Astrocyte (in vitro differentiated cells and primary cell): ENCODE measurements at regions not wholly inside any gene's neighbourhood (a gene's known extent, or its start where the extent isn't known, plus 50 kb on each side); places are given as distances from the start of the nearest gene placed in this dataset.

ENCODE experiments used
- DNase-seq: peaks from one replicate; pipeline ENCODE4 v3.0.0-alpha.2; 2010; ENCODE audit warnings: low read depth
- FAIRE-seq: peaks from 2 replicates; lab custom pipeline; 2011; peaks lifted over from hg19 to GRCh38; lab: Jason Lieb, UNC
- H2AFZ ChIP-seq: 2 replicates; pipeline ENCODE4 v1.6.0; 2012; ENCODE audit warnings: low read depth, low read length, inconsistent platforms
- H3K27ac ChIP-seq: 2 replicates; pipeline ENCODE4 v1.5.1; 2011; ENCODE audit warnings: low read depth, low read length, inconsistent platforms
- H3K27me3 ChIP-seq: 2 replicates; pipeline ENCODE4 v1.6.0; 2011; ENCODE audit warnings: low read length, inconsistent platforms; ENCODE audit not compliant: insufficient read depth
- H3K36me3 ChIP-seq: 2 replicates; pipeline ENCODE4 v1.5.1; 2011; ENCODE audit warnings: low read length, inconsistent platforms; ENCODE audit not compliant: insufficient read depth
- H3K4me1 ChIP-seq: 2 replicates; pipeline ENCODE4 v1.5.1; 2011; ENCODE audit warnings: low read length, inconsistent platforms; ENCODE audit not compliant: insufficient read depth
- H3K4me2 ChIP-seq: 2 replicates; pipeline ENCODE4 v1.6.0; 2012; ENCODE audit warnings: low read length, inconsistent platforms
- H3K4me3 ChIP-seq: 2 replicates; pipeline ENCODE4 v1.5.1; 2011; ENCODE audit warnings: low read depth, mild to moderate bottlenecking, low read length, inconsistent platforms; ENCODE audit not compliant: insufficient read depth
- H3K79me2 ChIP-seq: 2 replicates; pipeline ENCODE4 v1.6.0; 2012; ENCODE audit warnings: mild to moderate bottlenecking, low read length, inconsistent platforms; ENCODE audit not compliant: insufficient read depth
- H3K9ac ChIP-seq: 2 replicates; pipeline ENCODE4 v1.6.0; 2012; ENCODE audit warnings: mild to moderate bottlenecking, low read length, inconsistent platforms
- H3K9me3 ChIP-seq: 2 replicates; pipeline ENCODE4 v1.5.1; 2012; ENCODE audit warnings: low read depth, mild to moderate bottlenecking, low read length, inconsistent platforms; ENCODE audit not compliant: insufficient read depth
- H4K20me1 ChIP-seq: 2 replicates; pipeline ENCODE4 v1.6.0; 2012; ENCODE audit warnings: low read length, inconsistent platforms; ENCODE audit not compliant: insufficient read depth
- H3K27ac Mint-ChIP-seq: one replicate; pipeline ENCODE4 v1.8.0; 2021; ENCODE audit warnings: mild to moderate bottlenecking, mixed read lengths; ENCODE audit not compliant: unreplicated experiment
- H3K27me3 Mint-ChIP-seq: one replicate; pipeline ENCODE4 v1.8.0; 2021; ENCODE audit warnings: low read depth, mixed read lengths; ENCODE audit not compliant: unreplicated experiment
- H3K36me3 Mint-ChIP-seq: one replicate; pipeline ENCODE4 v1.8.0; 2021; ENCODE audit warnings: low read depth, mixed read lengths; ENCODE audit not compliant: unreplicated experiment
- H3K4me1 Mint-ChIP-seq: one replicate; pipeline ENCODE4 v1.8.0; 2021; ENCODE audit warnings: low read depth, mixed read lengths; ENCODE audit not compliant: unreplicated experiment
- H3K4me3 Mint-ChIP-seq: one replicate; pipeline ENCODE4 v1.8.0; 2021; ENCODE audit warnings: mild to moderate bottlenecking, moderate library complexity, mixed read lengths; ENCODE audit not compliant: unreplicated experiment
- H3K9me3 Mint-ChIP-seq: one replicate; pipeline ENCODE4 v1.8.0; 2021; ENCODE audit warnings: mild to moderate bottlenecking, mixed read lengths; ENCODE audit not compliant: unreplicated experiment
- CTCF ChIP-seq: IDR thresholded peaks from 2 replicates; pipeline ENCODE4 v1.5.1; 2011; ENCODE audit warnings: low read depth, mild to moderate bottlenecking, inconsistent platforms, low read length, moderate library complexity; ENCODE audit not compliant: insufficient read depth
- EZH2 ChIP-seq: IDR thresholded peaks from 2 replicates; pipeline ENCODE4 v1.6.1; 2012; ENCODE audit warnings: mild to moderate bottlenecking, low read length, inconsistent platforms; ENCODE audit not compliant: insufficient read depth

GRCh38 chr2:2716771-2717170 lies 385.7 kb upstream of the MYT1L start:
- DNase-seq (no peak), FAIRE-seq (no peak)
- H2AFZ ChIP-seq: no peak overlapping the region
- Mint-ChIP-seq H3K4me1 (peaks cover 4% of the 10 kb centered on the region), H3K9me3 (peaks cover 9% of the 10 kb centered on the region), H3K4me3 (no peak overlapping the region), H3K27me3 (peaks cover 68% of the 10 kb centered on the region), H3K36me3 (no peaks in the 10 kb centered on the region), H3K27ac (no peak overlapping the region)
- no peaks in the 10 kb centered on the region for H3K36me3 ChIP-seq
- no peaks in the 10 kb centered on the region for H4K20me1 ChIP-seq
- no peak overlapping the region for H3K4me3 ChIP-seq
- H3K27me3 ChIP-seq: no peaks in the 10 kb centered on the region
- no peaks in the 10 kb centered on the region for H3K4me1 ChIP-seq
- H3K4me2 ChIP-seq: no peak overlapping the region
- H3K79me2 ChIP-seq: no peaks in the 10 kb centered on the region
- peaks cover 11% of the 10 kb centered on the region for H3K9me3 ChIP-seq
- no peak overlapping the region for H3K9ac ChIP-seq
- H3K27ac ChIP-seq: no peak overlapping the region
- TF ChIP-seq EZH2 (no peak), CTCF (no peak)

- Histone ChIP-seq H3K79me2 (no peaks in the 10 kb centered on the region), H3K36me3 (no peaks in the 10 kb centered on the region), H3K9ac (no peak overlapping the region), H3K9me3 (peaks cover 10% of the 10 kb centered on the region), H3K27me3 (no peaks in the 10 kb centered on the region), H2AFZ (no peak overlapping the region), H4K20me1 (no peaks in the 10 kb centered on the region), H3K4me3 (no peak overlapping the region), H3K27ac (no peak overlapping the region), H3K4me2 (no peak overlapping the region), H3K4me1 (no peaks in the 10 kb centered on the region)
- FAIRE-seq (no peak), DNase-seq (no peak)
- Mint-ChIP-seq H3K27me3 (peaks cover 72% of the 10 kb centered on the region), H3K4me3 (no peak overlapping the region), H3K4me1 (peaks cover 4% of the 10 kb centered on the region), H3K36me3 (no peaks in the 10 kb centered on the region), H3K27ac (no peak overlapping the region), H3K9me3 (peaks cover 6% of the 10 kb centered on the region)
- TF ChIP-seq CTCF: no peak
- no peak for TF ChIP-seq EZH2
Measured at GRCh38 chr2:2715036-2715818, 384.2 kb upstream of the MYT1L start.

- H3K27ac Mint-ChIP-seq: no peak overlapping the region
- peaks cover 4% of the 10 kb centered on the region for H3K4me1 Mint-ChIP-seq
- Histone ChIP-seq H3K4me2 (no peak overlapping the region), H3K27ac (no peak overlapping the region), H3K9ac (no peak overlapping the region), H3K4me3 (no peak overlapping the region), H3K27me3 (no peaks in the 10 kb centered on the region), H3K4me1 (no peaks in the 10 kb centered on the region), H3K79me2 (no peaks in the 10 kb centered on the region), H3K36me3 (no peaks in the 10 kb centered on the region), H3K9me3 (peaks cover 10% of the 10 kb centered on the region), H4K20me1 (no peaks in the 10 kb centered on the region), H2AFZ (no peak overlapping the region)
- no peak for DNase-seq
- no peak overlapping the region for H3K4me3 Mint-ChIP-seq
- H3K36me3 Mint-ChIP-seq: no peaks in the 10 kb centered on the region
- peaks cover 73% of the 10 kb centered on the region for H3K27me3 Mint-ChIP-seq
- no peak for FAIRE-seq
- peaks cover 4% of the 10 kb centered on the region for H3K9me3 Mint-ChIP-seq
- no peak for TF ChIP-seq EZH2
- no peak for TF ChIP-seq CTCF
Measured at GRCh38 chr2:2714408-2714807, 383.3 kb upstream of the MYT1L start.
